ENCODE measurements at regions not wholly inside any gene's neighbourhood (a gene's known extent, or its start where the extent isn't known, plus 50 kb on each side); places are given as distances from the start of the nearest gene placed in this dataset.

DNA sequence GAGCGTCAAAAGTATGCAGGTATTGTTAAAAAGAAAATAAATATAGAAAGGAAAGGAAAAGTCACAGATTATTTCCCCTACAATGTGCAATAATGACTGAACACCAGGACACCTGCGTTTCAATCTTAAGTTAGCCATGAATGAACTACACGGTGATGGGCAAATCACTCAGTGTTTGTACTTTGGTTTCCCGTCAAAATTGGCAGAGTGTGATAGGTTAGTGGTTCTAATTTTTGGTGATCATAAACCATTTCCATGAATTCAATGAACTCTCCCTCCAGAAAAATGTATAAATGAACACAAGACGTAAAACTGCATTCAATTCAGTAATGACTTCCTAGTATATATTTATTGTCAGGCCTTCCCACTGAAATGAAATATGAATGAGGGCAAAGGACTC is 59.0 kb upstream of the ITGA1 start:
- no peak overlapping the region for H2BK15ac ChIP-seq (ENCODE audit: low read length)
- DNase-seq (ENCODE audit: low read depth in 1 of 2, low spot score in 2 of 2) (no peak), FAIRE-seq (no peak)
- H3K27ac ChIP-seq (ENCODE audit: low read depth, low read length), result no peak overlapping the region
- TF ChIP-seq CBX5 (IDR thresholded peaks at IDR 0.05; ENCODE audit: low read depth, low read length), result no peak
- no peak for TF ChIP-seq SP1 (IDR thresholded peaks at IDR 0.05; ENCODE audit: low read depth, low read length)
- no peak for TF ChIP-seq TBP (IDR thresholded peaks at IDR 0.05; ENCODE audit: low read depth, low read length)
- no peak for TF ChIP-seq GABPA (IDR thresholded peaks at IDR 0.05; ENCODE audit: borderline replicate concordance, insufficient read depth, low read length)
- no peak for TF ChIP-seq ASH2L (IDR thresholded peaks at IDR 0.05; ENCODE audit: low read length)
- no peak for TF ChIP-seq TCF12 (IDR thresholded peaks at IDR 0.05; ENCODE audit: low read depth, low read length)
- no peak for TF ChIP-seq NANOG (IDR thresholded peaks at IDR 0.05; ENCODE audit: insufficient read depth, low read depth, low read length, poor library complexity, severe bottlenecking)
- TF ChIP-seq CTBP2 (IDR thresholded peaks at IDR 0.05; ENCODE audit: borderline replicate concordance, insufficient read depth, insufficient read length, low read length), result no peak
- TF ChIP-seq KDM1A (IDR thresholded peaks at IDR 0.05; ENCODE audit: borderline replicate concordance, low read length), result no peak
- no peak for TF ChIP-seq TEAD4 (IDR thresholded peaks at IDR 0.05; ENCODE audit: low read depth, low read length)
- no peak for TF ChIP-seq CHD1 (IDR thresholded peaks at IDR 0.05; ENCODE audit: low read depth, low read length)
- H3K9ac ChIP-seq (replicated peaks in 1 of 4; ENCODE audit: extremely low read depth in 1 of 4, low read depth in 3 of 4, low read length in 3 of 4), result no peak overlapping the region
- H3K9me3 ChIP-seq (ENCODE audit: insufficient read depth in 2 of 2, low read depth in 1 of 2, low read length in 1 of 2), result peaks cover 0 to 3% of the 10 kb centered on the region in 2 experiments; a peak in 2 of 4 replicates
- no peak overlapping the region for H2AK5ac ChIP-seq (ENCODE audit: low read depth, low read length)
- H3K4ac ChIP-seq (replicated peaks; ENCODE audit: insufficient read length, low read depth, low read length), result no peak overlapping the region
- H3K79me1 ChIP-seq (ENCODE audit: low read depth, low read length), result no peaks in the 10 kb centered on the region
- H3K23me2 ChIP-seq (ENCODE audit: low read depth, low read length), result no peaks in the 10 kb centered on the region
- no peak overlapping the region for H4K5ac ChIP-seq (ENCODE audit: insufficient read length, low read depth, low read length)
- POLR2A ChIA-PET (ENCODE audit: partially characterized antibody), result no interaction called here
- no peak overlapping the region for H2BK5ac ChIP-seq (ENCODE audit: low read depth, low read length)
- H3K23ac ChIP-seq (ENCODE audit: insufficient read length), result no peak overlapping the region
- CTCF ChIA-PET (ENCODE audit: partially characterized antibody), result no interaction called here
- H4K8ac ChIP-seq (ENCODE audit: extremely low read depth, insufficient read depth, low read length), result no peak overlapping the region
- no peak overlapping the region for H2BK12ac ChIP-seq (ENCODE audit: low read depth, low read length)
- no peak overlapping the region for H2BK120ac ChIP-seq (replicated peaks; ENCODE audit: low read depth, low read length)
- no peaks in the 10 kb centered on the region for H3K79me2 ChIP-seq (ENCODE audit: control insufficient read depth in 1 of 2, insufficient read depth in 2 of 2, low read length in 2 of 2)
- H3K36me3 ChIP-seq (ENCODE audit: control insufficient read depth in 2 of 4, insufficient read depth in 4 of 4, low read length in 3 of 4), result no peaks in the 10 kb centered on the region
- H3K18ac ChIP-seq (ENCODE audit: extremely low read depth, low read length), result no peak overlapping the region
- no peaks in the 10 kb centered on the region for H4K20me1 ChIP-seq (replicated peaks in 1 of 2; ENCODE audit: control insufficient read depth in 1 of 2, insufficient read depth in 2 of 2, low read length in 2 of 2)
- 86% methylated on average over 5 of the region's 5 CpGs; no CpG with 5 or more reads in 1 of the 2 experiments for WGBS, 2 experiments (ENCODE audit: extremely low coverage in 1 of 2, insufficient coverage in 1 of 2, insufficient read length in 1 of 2, insufficient replicate concordance in 2 of 2, low coverage in 1 of 2, low lambda C conversion rate in 2 of 2, missing lambda C conversion rate in 1 of 2)
- no peak overlapping the region for H3K4me3 ChIP-seq (ENCODE audit: extremely low read depth in 1 of 4, insufficient read depth in 2 of 4, low read depth in 3 of 4, low read length in 4 of 4)
- H3K56ac ChIP-seq (replicated peaks; ENCODE audit: insufficient read length, low read depth, low read length), result no peak overlapping the region
- H3K4me1 ChIP-seq (replicated peaks in 1 of 4; ENCODE audit: control insufficient read depth in 3 of 4, insufficient read depth in 4 of 4, low read length in 3 of 4), result no peaks in the 10 kb centered on the region
- H2AFZ ChIP-seq (ENCODE audit: low read length), result no peak overlapping the region
- H3K27me3 ChIP-seq (replicated peaks in 1 of 4; ENCODE audit: control insufficient read depth in 3 of 4, extremely low read depth in 1 of 4, insufficient read depth in 3 of 4, low read length in 3 of 4), result no peaks in the 10 kb centered on the region
- no peak overlapping the region for H4K91ac ChIP-seq (replicated peaks; ENCODE audit: insufficient read length, low read length)
- no peak overlapping the region for H3K14ac ChIP-seq (ENCODE audit: insufficient read length)
- no peak overlapping the region for H2BK20ac ChIP-seq (ENCODE audit: low read length)
- no peak overlapping the region for H3K4me2 ChIP-seq (ENCODE audit: insufficient read depth in 1 of 2, low read depth in 2 of 2, low read length in 2 of 2)

Data from H1 (cell line).